Smooth muscle cell (in vitro differentiated cells): ENCODE measurements at regions not wholly inside any gene's neighbourhood (a gene's known extent, or its start where the extent isn't known, plus 50 kb on each side); places are given as distances from the start of the nearest gene placed in this dataset.

Experiments used
- DNase-seq: peaks from one replicate; lab custom pipeline; 2025; ENCODE audit not compliant: unreplicated experiment; lab: John Stamatoyannopoulos, UW
- H2AFZ ChIP-seq: fragments of 200-600 bp; sonication (generic); 2 replicates; pipeline ENCODE4 v1.6.0; 2016; ENCODE audit warnings: antibody characterized with exemption, low read depth, mild to moderate bottlenecking
- H3F3A ChIP-seq: fragments of 200-600 bp; sonication (generic); 2 replicates; pipeline ENCODE4 v1.6.0; 2017; ENCODE audit warnings: antibody characterized with exemption, low read depth
- H3K27ac ChIP-seq: fragments of 200-600 bp; sonication (generic); 2 replicates; pipeline ENCODE4 v1.5.1; 2016; ENCODE audit warnings: low read depth, mild to moderate bottlenecking
- H3K27me3 ChIP-seq: fragments of 200-600 bp; sonication (generic); 2 replicates; pipeline ENCODE4 v1.6.1; 2016; ENCODE audit warnings: low read depth, mild to moderate bottlenecking
- H3K36me3 ChIP-seq: fragments of 200-600 bp; sonication (generic); 2 replicates; pipeline ENCODE4 v1.5.1; 2016; ENCODE audit warnings: low read depth
- H3K4me1 ChIP-seq: fragments of 200-600 bp; sonication (generic); 2 replicates; pipeline ENCODE4 v1.5.1; 2016; ENCODE audit warnings: low read depth
- H3K4me2 ChIP-seq: fragments of 200-600 bp; sonication (generic); 2 replicates; pipeline ENCODE4 v1.6.0; 2016; ENCODE audit warnings: mild to moderate bottlenecking
- H3K4me3 ChIP-seq: fragments of 200-600 bp; sonication (generic); 2 replicates; pipeline ENCODE4 v1.5.1; 2016; ENCODE audit warnings: mild to moderate bottlenecking
- H3K79me2 ChIP-seq: fragments of 200-600 bp; sonication (generic); 2 replicates; pipeline ENCODE4 v1.6.0; 2016; ENCODE audit warnings: low read depth, mild to moderate bottlenecking
- H3K9ac ChIP-seq: fragments of 200-600 bp; sonication (generic); 2 replicates; pipeline ENCODE4 v1.6.0; 2016; ENCODE audit warnings: low read depth
- H3K9me3 ChIP-seq: fragments of 200-600 bp; sonication (generic); replicated peaks from 2 replicates; pipeline ENCODE4 v1.5.1; 2016; ENCODE audit warnings: low read depth
- H4K20me1 ChIP-seq: fragments of 200-600 bp; sonication (generic); 2 replicates; pipeline ENCODE4 v1.6.0; 2016; ENCODE audit warnings: low read depth
- WGBS: methylation state at CpG from one replicate; pipeline ENCODE4 v1.1.7; 2016; ENCODE audit warnings: low lambda C conversion rate; 5-methylcytosine and 5-hydroxymethylcytosine counted together
- TF ChIP-seq, protein P1 (sequence below): fragments of 200-600 bp; sonication (generic); IDR thresholded peaks from 2 replicates; pipeline ENCODE4 v1.5.1; 2017; ENCODE audit warnings: borderline replicate concordance, mild to moderate bottlenecking, antibody characterized with exemption; ENCODE audit not compliant: insufficient read depth, poor library complexity, severe bottlenecking

DNA sequence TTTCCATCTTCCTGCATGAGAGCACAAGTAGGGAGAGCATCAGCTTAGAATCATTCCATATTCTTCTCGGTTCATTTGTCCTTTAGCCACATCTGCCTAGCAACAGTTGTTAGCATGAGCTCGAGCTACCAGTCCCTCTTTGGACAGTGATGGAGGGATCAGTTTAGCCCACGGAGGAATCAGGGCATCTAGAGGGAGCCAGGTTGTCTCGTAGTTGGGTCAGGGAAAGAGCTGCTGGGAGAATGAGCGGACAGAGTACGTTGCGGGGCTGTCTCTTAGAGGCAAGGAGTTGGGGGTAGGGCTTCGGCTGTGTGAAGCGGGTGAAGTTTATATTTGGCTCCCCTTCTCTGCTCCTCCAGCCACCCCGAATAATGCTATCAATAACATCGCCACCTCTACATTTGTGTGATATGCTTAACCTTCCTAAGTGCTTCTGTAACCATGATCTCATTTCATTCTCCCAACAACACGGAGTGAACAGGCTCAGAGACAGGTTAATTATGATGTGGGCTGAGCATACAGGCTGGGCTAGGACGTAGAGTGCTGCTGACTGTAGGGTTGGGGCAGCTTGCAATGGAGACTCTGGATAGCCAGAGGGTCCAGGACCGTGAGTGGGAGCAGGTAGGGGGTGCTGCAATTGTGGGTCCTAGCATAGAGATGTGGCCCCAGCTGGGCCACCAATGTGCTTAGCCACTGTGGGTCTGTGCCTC lies 72.6 kb downstream of the FRMPD3 start:
- Histone ChIP-seq H3K4me2 (no peak overlapping the region), H3K36me3 (no peaks in the 10 kb centered on the region), H3F3A (no peaks in the 10 kb centered on the region), H3K27ac (no peak overlapping the region), H3K9ac (no peak overlapping the region), H2AFZ (no peak overlapping the region), H3K9me3 (no peaks in the 10 kb centered on the region), H3K4me1 (no peaks in the 10 kb centered on the region), H3K27me3 (peaks cover 24% of the 10 kb centered on the region), H3K4me3 (no peak overlapping the region), H3K79me2 (no peaks in the 10 kb centered on the region), H4K20me1 (no peaks in the 10 kb centered on the region)
- no peak for DNase-seq
- WGBS: 83% methylated on average over 14 of the region's 14 CpGs
- TF ChIP-seq, protein P1, sequence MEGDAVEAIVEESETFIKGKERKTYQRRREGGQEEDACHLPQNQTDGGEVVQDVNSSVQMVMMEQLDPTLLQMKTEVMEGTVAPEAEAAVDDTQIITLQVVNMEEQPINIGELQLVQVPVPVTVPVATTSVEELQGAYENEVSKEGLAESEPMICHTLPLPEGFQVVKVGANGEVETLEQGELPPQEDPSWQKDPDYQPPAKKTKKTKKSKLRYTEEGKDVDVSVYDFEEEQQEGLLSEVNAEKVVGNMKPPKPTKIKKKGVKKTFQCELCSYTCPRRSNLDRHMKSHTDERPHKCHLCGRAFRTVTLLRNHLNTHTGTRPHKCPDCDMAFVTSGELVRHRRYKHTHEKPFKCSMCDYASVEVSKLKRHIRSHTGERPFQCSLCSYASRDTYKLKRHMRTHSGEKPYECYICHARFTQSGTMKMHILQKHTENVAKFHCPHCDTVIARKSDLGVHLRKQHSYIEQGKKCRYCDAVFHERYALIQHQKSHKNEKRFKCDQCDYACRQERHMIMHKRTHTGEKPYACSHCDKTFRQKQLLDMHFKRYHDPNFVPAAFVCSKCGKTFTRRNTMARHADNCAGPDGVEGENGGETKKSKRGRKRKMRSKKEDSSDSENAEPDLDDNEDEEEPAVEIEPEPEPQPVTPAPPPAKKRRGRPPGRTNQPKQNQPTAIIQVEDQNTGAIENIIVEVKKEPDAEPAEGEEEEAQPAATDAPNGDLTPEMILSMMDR: no peak

DNA sequence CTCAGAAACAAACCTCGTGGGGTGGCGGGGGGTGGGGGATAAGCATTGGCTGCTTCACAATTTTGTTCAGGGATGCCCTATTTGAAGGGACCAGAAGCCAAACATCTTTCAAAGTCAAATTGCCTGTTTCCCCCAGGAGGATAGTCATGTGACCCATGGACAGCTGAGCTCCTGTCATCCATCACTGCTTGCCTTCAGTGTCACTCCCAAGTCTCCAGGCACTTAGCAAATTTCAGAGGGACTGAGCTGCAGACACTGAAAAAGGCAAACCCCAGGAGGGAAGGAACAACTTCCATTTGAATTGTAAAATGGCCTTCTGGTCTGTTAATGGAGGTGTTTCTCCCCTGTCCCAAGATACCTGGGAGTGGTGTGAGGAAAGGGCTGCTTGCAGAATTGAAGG lies 73.4 kb downstream of the FRMPD3 start:
- Histone ChIP-seq H3K9me3 (no peaks in the 10 kb centered on the region), H3K4me1 (no peaks in the 10 kb centered on the region), H2AFZ (no peak overlapping the region), H3K27ac (no peak overlapping the region), H3F3A (no peaks in the 10 kb centered on the region), H3K36me3 (no peaks in the 10 kb centered on the region), H3K79me2 (no peaks in the 10 kb centered on the region), H3K9ac (no peak overlapping the region), H3K27me3 (peaks cover 24% of the 10 kb centered on the region), H3K4me3 (no peak overlapping the region), H3K4me2 (no peak overlapping the region), H4K20me1 (no peaks in the 10 kb centered on the region)
- DNase-seq: no peak
- 87% methylated on average over 2 of the region's 2 CpGs for WGBS
- TF ChIP-seq, protein P1: no peak

DNA sequence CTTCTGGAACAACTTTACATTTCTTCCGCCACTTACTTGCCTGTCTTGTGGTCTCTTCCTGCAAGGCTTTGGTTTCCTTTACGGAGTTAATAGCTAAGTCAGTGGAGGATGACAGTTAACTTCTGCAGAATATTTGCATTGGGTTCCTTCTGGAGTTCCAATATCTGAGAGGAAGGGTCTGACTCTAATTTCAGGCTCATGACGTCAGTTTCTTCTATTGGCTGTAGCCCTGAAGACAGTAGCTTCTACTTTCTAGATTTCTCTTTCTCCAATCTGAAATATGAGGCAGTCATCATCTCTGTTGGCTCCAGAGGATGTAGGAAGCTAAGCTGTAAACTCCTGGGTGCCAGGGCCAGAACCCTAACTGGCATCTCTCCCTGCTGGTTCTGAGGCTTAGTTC lies 76.7 kb downstream of the FRMPD3 start:
- Histone ChIP-seq H3K27ac (no peak overlapping the region), H3K36me3 (no peaks in the 10 kb centered on the region), H4K20me1 (no peaks in the 10 kb centered on the region), H3K4me2 (no peak overlapping the region), H3K4me3 (no peak overlapping the region), H3F3A (no peaks in the 10 kb centered on the region), H3K9ac (no peak overlapping the region), H2AFZ (no peak overlapping the region), H3K27me3 (peaks cover 8% of the 10 kb centered on the region), H3K9me3 (no peaks in the 10 kb centered on the region), H3K79me2 (no peaks in the 10 kb centered on the region), H3K4me1 (no peaks in the 10 kb centered on the region)
- 89% methylated on average over 3 of the region's 3 CpGs for WGBS
- TF ChIP-seq, protein P1: no peak
- DNase-seq: no peak

DNA sequence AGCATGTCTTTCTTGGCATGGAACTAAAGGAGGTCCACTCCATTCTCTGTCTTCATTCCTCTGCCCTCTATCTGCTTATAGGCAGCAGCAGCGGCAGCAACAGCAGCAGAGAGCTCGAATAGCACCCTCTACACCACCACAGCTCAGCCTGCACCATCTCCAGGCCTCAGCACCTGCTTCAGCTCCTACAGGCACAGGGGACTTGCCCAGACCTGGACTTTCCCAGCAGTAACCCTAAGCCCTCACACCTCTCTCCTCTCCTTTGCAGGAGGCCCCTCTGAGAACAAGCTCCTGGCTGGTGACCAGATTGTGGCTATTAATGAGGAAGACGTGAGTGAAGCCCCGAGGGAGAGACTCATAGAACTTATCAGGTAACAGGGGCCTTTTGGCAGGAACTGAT lies 80.7 kb downstream of the FRMPD3 start:
- H3F3A ChIP-seq: no peaks in the 10 kb centered on the region
- no peak overlapping the region for H3K4me3 ChIP-seq
- H3K9ac ChIP-seq: no peak overlapping the region
- no peak for DNase-seq
- H3K9me3 ChIP-seq: no peaks in the 10 kb centered on the region
- 81% methylated on average over 4 of the region's 4 CpGs for WGBS
- no peak overlapping the region for H3K27ac ChIP-seq
- no peak overlapping the region for H3K4me2 ChIP-seq
- H4K20me1 ChIP-seq: no peaks in the 10 kb centered on the region
- no peak overlapping the region for H2AFZ ChIP-seq
- H3K27me3 ChIP-seq: peaks cover 7% of the 10 kb centered on the region
- H3K79me2 ChIP-seq: no peaks in the 10 kb centered on the region
- H3K36me3 ChIP-seq: no peaks in the 10 kb centered on the region
- H3K4me1 ChIP-seq: no peaks in the 10 kb centered on the region
- TF ChIP-seq, protein P1: no peak
